Smooth muscle cell of the brain vasculature (primary cell): ENCODE measurements at regions not wholly inside any gene's neighbourhood (a gene's known extent, or its start where the extent isn't known, plus 50 kb on each side); places are given as distances from the start of the nearest gene placed in this dataset.
"Not testable (repeated sequence)": the region's sequence is repeated elsewhere in the genome, so short reads cannot be mapped to it uniquely, and the experiment has no call there.

ENCODE experiments used
- DNase-seq: peaks from one replicate; pipeline ENCODE4 v3.0.0-alpha.2; 2012; ENCODE audit warnings: low read depth, low spot score

- DNase-seq, result no peak
Measured at GRCh38 chr16:22678311-22678710, 135.7 kb upstream of the HS3ST2 start.

DNA sequence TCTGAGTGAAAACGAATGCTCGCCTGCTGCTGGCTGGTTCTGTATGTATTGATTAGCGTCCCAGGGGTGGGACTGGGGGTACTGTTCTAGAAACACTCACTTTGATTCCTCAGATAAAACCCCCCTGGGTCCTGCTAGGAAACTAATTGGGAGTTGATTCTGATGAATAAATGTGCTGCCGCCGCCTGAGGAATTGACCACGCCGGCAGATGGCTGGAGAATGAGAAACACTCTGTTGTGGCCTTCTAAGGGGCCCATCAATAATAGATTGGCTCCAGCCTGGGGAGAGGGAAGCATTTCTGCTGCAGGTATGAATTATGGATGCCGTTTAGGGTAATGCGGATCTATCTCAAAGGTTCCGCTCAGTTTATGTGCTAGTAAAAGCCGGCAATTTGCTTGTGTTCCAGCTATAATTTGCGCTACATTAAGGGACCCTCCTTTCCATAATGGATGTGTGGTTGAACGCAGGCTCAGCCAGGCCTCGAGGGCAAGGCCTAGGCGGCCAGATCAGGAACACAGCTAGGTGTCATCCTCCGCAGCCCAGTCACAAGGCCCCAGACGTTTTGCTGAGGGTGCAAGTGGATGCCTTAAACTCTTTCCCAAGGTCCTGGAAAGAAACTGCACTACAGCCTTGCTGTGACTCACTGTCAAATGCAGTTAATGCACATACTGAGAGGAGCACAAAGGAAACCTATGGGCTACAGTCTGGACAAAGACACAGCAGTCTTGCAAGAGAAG, 132.2 kb upstream of the HS3ST2 start:
- no peak for DNase-seq

DNA sequence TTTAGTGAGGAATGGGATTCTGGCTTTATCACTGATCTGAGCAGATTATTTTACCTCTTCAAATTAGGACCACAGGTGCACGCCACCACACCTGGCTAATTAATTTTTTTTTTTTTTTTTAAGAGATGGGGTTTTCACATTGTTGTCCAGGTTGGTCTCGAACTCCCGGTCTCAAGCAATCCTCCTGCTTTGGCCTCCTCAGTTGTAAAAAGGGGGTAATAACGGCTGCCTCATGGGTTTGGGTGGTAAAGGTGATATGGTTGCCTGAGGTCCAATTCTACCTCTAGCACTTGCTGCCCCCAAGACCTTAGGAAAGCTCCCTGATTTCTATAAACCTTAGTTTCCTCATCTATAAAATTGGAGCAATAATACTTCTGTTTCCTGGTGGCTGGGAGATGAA, 130.7 kb upstream of the HS3ST2 start:
- DNase-seq, result no peak

GRCh38 chr16:22683730-22684573, 130.0 kb upstream of the HS3ST2 start:
- DNase-seq, result no peak

DNA sequence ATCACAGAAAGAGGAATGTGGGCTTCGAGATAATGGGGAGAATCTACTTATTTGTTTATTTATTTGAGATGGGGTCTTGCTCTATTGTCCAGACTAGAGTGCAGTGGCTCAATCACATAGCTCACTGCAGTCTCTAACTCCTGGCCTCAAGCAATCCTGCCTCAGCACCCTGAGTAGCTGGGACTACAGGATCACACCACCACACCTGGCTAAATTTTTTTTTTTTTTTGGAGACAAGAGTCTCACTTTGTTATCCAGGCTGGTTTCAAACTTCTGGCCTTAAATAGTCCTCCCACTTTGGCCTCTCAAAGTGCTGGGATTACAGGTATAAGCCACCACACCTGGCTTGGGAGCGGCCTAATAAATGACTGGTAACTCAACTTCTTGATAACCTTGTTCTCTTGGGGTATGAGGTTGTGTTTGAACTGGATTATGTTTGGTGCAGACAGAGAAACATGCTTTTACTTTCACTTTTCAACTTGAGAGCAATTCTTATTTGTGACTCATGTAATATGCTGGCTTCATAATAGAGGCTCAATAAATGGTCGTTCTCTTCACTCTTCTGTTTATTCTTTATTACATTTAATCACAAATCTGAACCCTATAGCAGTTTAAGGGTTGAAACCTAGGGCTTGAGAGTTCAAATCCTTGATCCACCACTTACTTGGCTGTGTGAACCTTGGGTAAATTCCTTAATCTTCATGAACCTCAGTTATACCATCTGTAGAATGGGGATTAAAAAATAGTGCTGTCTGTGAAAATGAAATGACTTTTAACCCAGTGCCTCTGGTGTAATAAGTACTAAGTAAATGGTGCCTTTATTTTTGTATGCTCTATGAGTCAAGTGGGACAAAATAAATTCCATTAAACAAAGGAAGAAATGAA, 129.1 kb upstream of the HS3ST2 start:
- DNase-seq, result no peak

DNA sequence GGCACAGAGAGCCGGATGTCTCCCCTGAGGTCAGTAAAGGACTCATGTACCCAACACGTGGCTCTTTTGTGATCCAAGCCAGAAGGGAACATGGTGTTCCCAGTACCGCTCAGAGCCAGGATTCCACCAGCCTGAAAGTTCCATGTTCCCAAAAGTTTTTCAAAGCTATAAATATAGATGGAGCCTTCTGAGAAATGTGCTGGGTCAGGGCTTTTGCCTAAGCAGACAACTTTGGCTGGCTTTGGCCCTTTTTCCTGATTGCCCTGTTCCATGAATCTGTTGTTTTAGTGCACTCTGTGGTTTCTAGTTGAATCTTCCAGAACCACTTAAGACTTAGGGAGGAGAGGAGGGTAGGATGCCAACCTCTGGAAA, 128.5 kb upstream of the HS3ST2 start:
- DNase-seq, result no peak

DNA sequence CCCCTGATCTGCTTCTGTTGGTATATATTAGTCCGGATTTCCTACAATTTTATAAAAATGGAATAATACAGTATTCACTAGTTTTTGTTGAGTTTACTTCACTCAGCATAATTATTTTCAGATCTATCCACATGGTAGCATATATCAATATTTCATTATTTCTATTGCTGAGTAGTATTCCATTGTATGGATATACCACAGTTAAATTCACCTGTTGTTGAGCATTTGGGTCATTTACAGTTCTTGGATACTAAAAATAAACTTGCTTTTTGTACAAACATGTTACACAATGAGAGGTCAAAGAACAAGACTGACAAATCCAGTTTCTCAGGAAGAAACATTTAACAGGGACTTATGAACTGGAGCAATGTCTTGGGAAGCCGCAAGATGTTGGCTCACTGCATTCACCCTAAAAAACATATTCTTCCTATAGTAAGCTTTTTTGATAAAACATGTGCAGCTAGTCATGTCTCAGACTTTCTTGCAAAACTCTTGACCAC, 126.9 kb upstream of the HS3ST2 start:
- DNase-seq, result no peak

GRCh38 chr16:22688463-22688862, 125.5 kb upstream of the HS3ST2 start:
- DNase-seq, result no peak

DNA sequence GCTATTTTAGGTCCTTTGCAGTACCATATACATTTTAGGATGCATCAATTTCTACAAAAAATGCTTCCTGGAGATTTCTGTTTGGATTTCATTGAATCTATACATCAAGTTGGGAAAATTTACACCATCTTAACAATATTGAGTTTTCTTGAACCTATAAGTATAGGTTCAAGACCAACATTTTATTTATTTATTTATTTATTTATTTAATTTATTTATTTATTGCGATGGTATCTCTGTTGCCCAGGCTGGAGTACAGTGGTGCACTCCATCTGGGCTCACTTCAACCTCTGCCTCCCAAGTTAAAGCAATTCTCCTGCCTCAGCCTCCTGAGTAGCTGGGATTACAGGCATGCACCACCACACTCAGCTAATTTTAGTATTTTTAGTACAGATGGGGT, 125.0 kb upstream of the HS3ST2 start:
- DNase-seq, result no peak

DNA sequence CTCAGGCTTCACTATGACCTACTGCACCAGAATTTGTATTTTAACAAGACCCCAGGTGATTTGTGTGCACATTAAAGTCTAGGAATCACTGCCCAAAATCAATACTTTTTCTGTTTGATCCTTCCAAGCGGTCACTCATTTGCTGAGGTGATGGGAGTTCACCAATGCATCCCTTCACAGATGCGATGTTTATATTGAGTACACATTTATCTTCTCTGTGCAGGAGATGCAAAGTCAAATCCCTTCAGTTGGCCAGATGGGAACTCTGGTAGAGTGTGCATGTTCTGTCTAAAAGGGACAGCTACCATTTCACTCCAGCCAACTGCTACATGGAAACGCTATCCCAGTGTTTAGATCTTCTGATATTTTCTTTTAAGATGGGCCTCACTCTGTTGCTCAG, 122.6 kb upstream of the HS3ST2 start:
- DNase-seq, result no peak

GRCh38 chr16:22692034-22692433, 121.9 kb upstream of the HS3ST2 start:
- no peak for DNase-seq

DNA sequence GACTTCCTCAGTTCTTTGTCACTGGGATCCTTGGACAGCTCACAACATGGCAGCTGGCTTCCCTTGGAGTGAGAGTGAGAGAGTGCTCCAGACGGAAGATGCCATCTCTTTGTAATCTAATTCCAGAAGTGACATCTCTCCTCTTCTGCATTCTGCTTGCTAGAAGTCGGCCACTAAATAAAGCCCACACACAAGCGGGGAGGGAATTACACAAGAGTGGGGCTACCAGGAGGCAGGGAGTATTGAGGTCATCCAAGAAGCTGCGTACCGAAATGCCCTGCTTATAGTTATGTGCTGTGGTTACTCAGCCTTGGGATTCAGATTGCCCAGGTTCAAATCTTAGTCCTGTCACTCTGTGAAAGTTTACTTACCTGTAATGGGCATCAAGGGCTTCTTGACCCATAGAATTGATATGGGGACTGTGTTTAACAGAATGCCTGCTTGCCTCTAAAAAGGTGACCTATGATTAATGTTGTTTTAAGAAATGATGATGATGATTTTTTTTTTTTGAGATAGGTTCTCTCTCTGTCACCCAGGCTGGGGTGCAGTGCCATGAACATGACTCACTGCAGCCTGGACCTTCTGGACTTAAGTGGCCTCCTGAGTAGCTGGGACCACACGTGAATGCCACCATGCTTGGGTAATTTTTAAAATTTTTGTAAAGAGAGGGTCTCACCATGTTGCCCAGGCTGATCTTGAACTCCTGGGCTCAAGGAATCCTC, 120.9 kb upstream of the HS3ST2 start:
- no peak for DNase-seq

DNA sequence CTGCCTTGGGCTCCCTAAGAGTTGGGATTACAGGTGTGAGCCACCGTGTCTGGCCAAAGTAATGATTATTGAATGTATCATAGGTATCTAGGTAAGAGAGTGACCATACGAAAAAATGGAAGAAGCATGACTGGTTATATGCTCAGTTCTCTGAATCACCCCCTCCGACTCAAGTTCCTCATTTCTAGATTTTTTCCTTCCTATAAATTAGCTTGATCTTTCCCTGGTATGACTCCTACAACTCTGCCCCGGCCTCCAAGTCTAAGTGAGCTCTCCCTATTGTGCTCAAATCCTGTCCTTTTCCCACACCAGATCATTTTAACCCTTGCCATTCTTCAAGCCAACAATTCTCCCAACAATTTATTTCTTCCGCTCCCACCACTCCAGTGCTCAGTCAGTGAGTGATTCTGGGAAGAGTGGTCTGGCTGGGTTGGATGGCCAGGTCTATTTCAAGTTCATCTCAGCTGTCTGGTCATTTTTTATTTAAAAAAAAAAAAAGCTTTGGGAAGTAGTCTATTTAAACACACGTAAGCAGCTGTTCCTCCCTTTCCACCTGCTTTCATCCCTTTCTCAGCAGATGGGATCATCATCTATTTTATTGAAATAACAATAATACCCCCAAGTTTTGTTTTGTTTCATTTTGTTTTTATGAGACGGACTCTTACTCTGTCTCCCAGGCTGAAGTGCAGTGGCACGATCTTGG, 120.2 kb upstream of the HS3ST2 start:
- DNase-seq, result no peak

- DNase-seq, result peak; percentile 29
Measured at GRCh38 chr16:22694887-22695382, 119.0 kb upstream of the HS3ST2 start.

DNA sequence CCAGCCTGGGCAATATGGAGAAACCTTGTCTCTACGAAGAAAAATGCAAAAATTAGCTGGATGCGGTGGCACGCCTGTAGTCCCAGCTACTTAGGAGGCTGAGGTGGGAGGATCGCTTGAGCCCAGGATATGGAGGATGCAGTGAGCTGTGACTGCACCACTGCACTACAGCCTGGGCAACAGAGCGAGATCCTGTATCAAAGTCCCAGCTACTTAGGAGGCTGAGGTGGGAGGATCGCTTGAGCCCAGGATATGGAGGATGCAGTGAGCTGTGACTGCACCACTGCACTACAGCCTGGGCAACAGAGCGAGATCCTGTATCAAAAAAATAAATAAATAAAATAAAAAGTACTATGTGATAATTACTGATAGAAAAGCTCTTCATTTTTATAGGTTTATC, 118.2 kb upstream of the HS3ST2 start:
- DNase-seq, result not testable (repeated sequence)

DNA sequence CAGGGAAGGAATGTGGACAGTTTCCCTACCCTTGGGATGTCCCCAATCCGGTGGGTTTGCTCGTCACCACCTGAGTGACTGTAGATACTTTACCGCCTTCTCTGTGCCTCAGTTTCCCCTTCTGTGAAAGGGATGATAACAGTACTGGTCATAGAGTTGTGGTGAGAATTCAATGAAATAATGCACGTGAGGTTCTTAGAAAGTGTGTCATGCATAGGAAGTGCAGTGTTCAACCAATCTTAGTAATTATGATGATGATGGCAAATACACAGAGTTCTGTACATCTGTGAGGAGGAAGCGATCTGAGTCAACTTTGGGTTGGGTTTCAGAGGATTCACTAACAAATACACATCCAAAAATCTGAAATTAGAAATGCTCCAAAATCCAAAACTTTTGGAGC, 114.6 kb upstream of the HS3ST2 start:
- no peak for DNase-seq

- DNase-seq, result no peak
Measured at GRCh38 chr16:22705799-22706198, 108.2 kb upstream of the HS3ST2 start.

DNA sequence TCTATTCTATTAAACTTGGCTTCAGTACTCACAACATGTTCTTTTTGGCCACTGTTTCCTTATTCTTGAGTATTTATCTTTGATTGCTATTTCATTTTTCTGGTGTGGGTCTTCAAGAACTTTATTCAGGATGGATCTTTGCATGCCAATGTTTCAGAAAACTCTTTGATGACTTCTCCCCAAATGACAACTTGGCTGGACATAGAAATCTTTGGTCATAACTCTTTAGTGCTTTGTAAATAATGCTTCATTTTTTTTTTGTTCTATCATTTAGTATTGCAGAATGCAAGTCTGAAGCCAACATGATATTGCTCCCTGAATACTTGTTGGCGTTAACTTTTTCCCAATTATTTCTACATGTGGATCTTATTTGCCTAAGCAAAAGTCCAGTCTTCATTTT, 103.6 kb upstream of the HS3ST2 start:
- DNase-seq, result no peak

DNA sequence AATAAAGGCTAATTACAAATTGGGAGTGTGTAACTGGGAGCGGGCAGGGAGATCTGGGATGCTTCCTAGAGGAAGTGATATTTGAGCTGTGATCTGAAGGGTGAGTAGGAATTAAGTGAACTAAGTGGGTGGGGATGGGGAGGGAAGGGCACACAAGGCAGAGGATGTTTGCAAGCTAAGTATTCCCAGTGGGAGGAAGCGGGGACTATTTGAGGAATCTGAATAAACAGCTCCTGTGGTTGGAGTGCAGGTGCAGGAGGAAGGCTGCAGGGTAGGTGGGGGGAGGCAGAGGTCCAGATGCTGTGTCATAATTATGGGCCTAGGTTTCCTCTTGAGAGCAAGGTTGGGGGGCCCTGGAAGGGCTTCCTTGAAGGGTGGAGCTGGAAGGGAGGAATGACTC, 102.1 kb upstream of the HS3ST2 start:
- no peak for DNase-seq

GRCh38 chr16:22712471-22712870, 101.5 kb upstream of the HS3ST2 start:
- DNase-seq, result no peak
